ENCODE measurements at regions not wholly inside any gene's neighbourhood (a gene's known extent, or its start where the extent isn't known, plus 50 kb on each side); places are given as distances from the start of the nearest gene placed in this dataset.
"Not testable (repeated sequence)": the region's sequence is repeated elsewhere in the genome, so short reads cannot be mapped to it uniquely, and the experiment has no call there.

- not testable (repeated sequence) for DNase-seq
Measured at GRCh38 chr17:6373599-6373998, 61.3 kb downstream of the AIPL1 start.

GRCh38 chr17:6366221-6366666 lies 68.7 kb downstream of the AIPL1 start:
- no peak for DNase-seq

GRCh38 chr17:6365200-6365943 lies 69.5 kb downstream of the AIPL1 start:
- DNase-seq, result no peak

- DNase-seq, result no peak
Measured at GRCh38 chr17:6361733-6362132, 73.2 kb downstream of the AIPL1 start.

- no peak for DNase-seq
Measured at GRCh38 chr17:6358131-6358530, 76.8 kb downstream of the AIPL1 start.

- no peak for DNase-seq
Measured at GRCh38 chr17:6356562-6356961, 78.4 kb downstream of the AIPL1 start.

GRCh38 chr17:6355196-6355595 lies 79.7 kb downstream of the AIPL1 start:
- no peak for DNase-seq

- DNase-seq, result no peak
Measured at GRCh38 chr17:6352801-6353560, 81.9 kb downstream of the AIPL1 start.

GRCh38 chr17:6352016-6352415 lies 82.9 kb downstream of the AIPL1 start:
- DNase-seq, result no peak

GRCh38 chr17:6350806-6351205 lies 84.1 kb downstream of the AIPL1 start:
- DNase-seq, result no peak

GRCh38 chr17:6348891-6349290 lies 86.0 kb downstream of the AIPL1 start:
- DNase-seq, result no peak

GRCh38 chr17:6347776-6348175 lies 87.1 kb downstream of the AIPL1 start:
- no peak for DNase-seq

- DNase-seq, result no peak
Measured at GRCh38 chr17:6346986-6347385, 87.9 kb downstream of the AIPL1 start.

GRCh38 chr17:6346156-6346786 lies 88.7 kb downstream of the AIPL1 start:
- no peak for DNase-seq

- no peak for DNase-seq
Measured at GRCh38 chr17:6343736-6344135, 91.2 kb downstream of the AIPL1 start.

- no peak for DNase-seq
Measured at GRCh38 chr17:6343191-6343590, 91.7 kb downstream of the AIPL1 start.

GRCh38 chr17:6340708-6341107 lies 94.2 kb downstream of the AIPL1 start:
- no peak for DNase-seq

- no peak for DNase-seq
Measured at GRCh38 chr17:6334386-6334785, 100.5 kb downstream of the AIPL1 start.

GRCh38 chr17:6330936-6331335 lies 104.0 kb downstream of the AIPL1 start:
- no peak for DNase-seq

GRCh38 chr17:6328279-6328678 lies 106.6 kb downstream of the AIPL1 start:
- DNase-seq, result no peak

GRCh38 chr17:6327007-6327406 lies 107.9 kb downstream of the AIPL1 start:
- no peak for DNase-seq

- no peak for DNase-seq
Measured at GRCh38 chr17:6326483-6326882, 108.4 kb downstream of the AIPL1 start.

GRCh38 chr17:6325741-6326140 lies 109.2 kb downstream of the AIPL1 start:
- DNase-seq, result no peak

- DNase-seq, result no peak
Measured at GRCh38 chr17:6325051-6325450, 109.9 kb downstream of the AIPL1 start.

All from T-helper 1 cell (primary cell).